KMS-11 (cell line): ENCODE measurements at regions not wholly inside any gene's neighbourhood (a gene's known extent, or its start where the extent isn't known, plus 50 kb on each side); places are given as distances from the start of the nearest gene placed in this dataset.
"Not testable (repeated sequence)": the region's sequence is repeated elsewhere in the genome, so short reads cannot be mapped to it uniquely, and the experiment has no call there.

Experiments used
- H2AFZ ChIP-seq: fragments of 200-600 bp; sonication (generic); 2 replicates; pipeline ENCODE4 v1.6.1; 2016; ENCODE audit warnings: antibody characterized with exemption, mixed run types, low read depth
- H3K27ac ChIP-seq: fragments of 200-600 bp; sonication (generic); 2 replicates; pipeline ENCODE4 v1.6.1; 2016; ENCODE audit warnings: mild to moderate bottlenecking, mixed run types
- H3K27me3 ChIP-seq: fragments of 200-600 bp; sonication (generic); 2 replicates; pipeline ENCODE4 v1.6.1; 2017; ENCODE audit warnings: mild to moderate bottlenecking, low read depth, mixed run types, moderate library complexity; ENCODE audit not compliant: insufficient read depth
- H3K36me3 ChIP-seq: fragments of 200-600 bp; sonication (generic); 2 replicates; pipeline ENCODE4 v1.6.1; 2017; ENCODE audit warnings: mild to moderate bottlenecking, mixed run types; ENCODE audit not compliant: insufficient read depth
- H3K4me1 ChIP-seq: fragments of 200-600 bp; sonication (generic); 2 replicates; pipeline ENCODE4 v1.6.1; 2016; ENCODE audit warnings: mild to moderate bottlenecking, low read depth, mixed run types; ENCODE audit not compliant: poor library complexity, severe bottlenecking
- H3K4me2 ChIP-seq: fragments of 200-600 bp; sonication (generic); 2 replicates; pipeline ENCODE4 v1.7.0; 2016; ENCODE audit warnings: mild to moderate bottlenecking, mixed run types
- H3K4me3 ChIP-seq: fragments of 200-600 bp; sonication (generic); IDR thresholded peaks from 2 replicates; pipeline ENCODE4 v1.6.1; 2017; ENCODE audit warnings: low read depth, low read length, mixed read lengths; ENCODE audit not compliant: insufficient read depth
- H3K79me2 ChIP-seq: fragments of 200-600 bp; sonication (generic); 2 replicates; pipeline ENCODE4 v1.6.1; 2016; ENCODE audit warnings: low read depth, mixed run types; ENCODE audit not compliant: insufficient read depth
- H3K9ac ChIP-seq: fragments of 200-600 bp; sonication (generic); 2 replicates; pipeline ENCODE4 v1.6.1; 2016; ENCODE audit warnings: mild to moderate bottlenecking, mixed run types
- H4K20me1 ChIP-seq: fragments of 200-600 bp; sonication (generic); 2 replicates; pipeline ENCODE4 v1.6.1; 2016; ENCODE audit warnings: mild to moderate bottlenecking, mixed run types; ENCODE audit not compliant: insufficient read depth
- TF ChIP-seq, protein P1 (sequence below): fragments of 200-600 bp; sonication (generic); conservative IDR thresholded peaks from 2 replicates; pipeline ENCODE4 v1.6.1; 2017; ENCODE audit warnings: low read depth, mild to moderate bottlenecking, antibody characterized with exemption, low read length, moderate library complexity, mixed read lengths

DNA sequence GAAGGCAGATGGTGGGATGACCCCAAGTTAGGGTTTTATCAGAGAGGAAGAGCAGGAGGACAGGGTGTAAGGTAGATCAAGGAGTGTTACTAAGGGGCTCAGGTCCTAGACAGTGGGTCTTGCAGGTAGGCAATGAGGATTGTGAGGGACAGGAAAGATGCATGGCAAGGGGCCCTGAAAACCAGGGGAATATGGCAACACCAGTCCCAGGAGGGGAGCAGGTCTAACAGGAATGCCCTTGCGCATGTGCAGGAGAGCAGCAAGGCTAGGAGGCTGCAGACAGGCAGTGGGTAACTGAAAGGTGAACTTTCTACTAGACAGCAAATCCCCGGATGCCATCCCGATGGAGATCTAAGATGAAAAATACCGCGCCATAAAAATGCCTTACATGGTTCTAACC lies 211.3 kb downstream of the ALG10 start:
- Histone ChIP-seq H3K79me2 (no peaks in the 10 kb centered on the region), H3K4me2 (no peak overlapping the region), H3K9ac (no peak overlapping the region), H3K27ac (no peak overlapping the region), H3K4me3 (no peak overlapping the region), H4K20me1 (no peaks in the 10 kb centered on the region), H3K4me1 (no peaks in the 10 kb centered on the region), H2AFZ (no peak overlapping the region), H3K27me3 (no peaks in the 10 kb centered on the region), H3K36me3 (no peaks in the 10 kb centered on the region)
- TF ChIP-seq, protein P1, sequence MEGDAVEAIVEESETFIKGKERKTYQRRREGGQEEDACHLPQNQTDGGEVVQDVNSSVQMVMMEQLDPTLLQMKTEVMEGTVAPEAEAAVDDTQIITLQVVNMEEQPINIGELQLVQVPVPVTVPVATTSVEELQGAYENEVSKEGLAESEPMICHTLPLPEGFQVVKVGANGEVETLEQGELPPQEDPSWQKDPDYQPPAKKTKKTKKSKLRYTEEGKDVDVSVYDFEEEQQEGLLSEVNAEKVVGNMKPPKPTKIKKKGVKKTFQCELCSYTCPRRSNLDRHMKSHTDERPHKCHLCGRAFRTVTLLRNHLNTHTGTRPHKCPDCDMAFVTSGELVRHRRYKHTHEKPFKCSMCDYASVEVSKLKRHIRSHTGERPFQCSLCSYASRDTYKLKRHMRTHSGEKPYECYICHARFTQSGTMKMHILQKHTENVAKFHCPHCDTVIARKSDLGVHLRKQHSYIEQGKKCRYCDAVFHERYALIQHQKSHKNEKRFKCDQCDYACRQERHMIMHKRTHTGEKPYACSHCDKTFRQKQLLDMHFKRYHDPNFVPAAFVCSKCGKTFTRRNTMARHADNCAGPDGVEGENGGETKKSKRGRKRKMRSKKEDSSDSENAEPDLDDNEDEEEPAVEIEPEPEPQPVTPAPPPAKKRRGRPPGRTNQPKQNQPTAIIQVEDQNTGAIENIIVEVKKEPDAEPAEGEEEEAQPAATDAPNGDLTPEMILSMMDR, result no peak

DNA sequence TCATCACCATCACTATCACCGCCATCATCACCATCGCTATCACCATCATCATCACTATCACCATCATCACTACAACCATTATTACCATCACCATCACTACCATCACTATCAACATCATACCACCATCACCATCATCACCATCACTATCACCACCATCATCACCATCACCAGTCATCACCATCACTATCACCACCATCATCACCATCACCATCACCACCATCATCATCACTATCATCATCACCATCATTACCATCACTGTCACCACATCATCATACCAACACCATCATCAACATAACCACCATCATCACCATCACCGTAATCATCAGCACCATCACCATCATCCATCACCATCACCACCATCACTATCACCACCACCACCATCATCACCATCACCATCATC lies 213.8 kb downstream of the ALG10 start:
- Histone ChIP-seq H3K4me2 (no peak overlapping the region), H3K36me3 (no peaks in the 10 kb centered on the region), H3K4me1 (no peaks in the 10 kb centered on the region), H2AFZ (no peak overlapping the region), H3K79me2 (no peaks in the 10 kb centered on the region), H3K9ac (no peak overlapping the region), H4K20me1 (no peaks in the 10 kb centered on the region), H3K27ac (no peak overlapping the region), H3K27me3 (no peaks in the 10 kb centered on the region), H3K4me3 (no peak overlapping the region)
- TF ChIP-seq, protein P1, result no peak

DNA sequence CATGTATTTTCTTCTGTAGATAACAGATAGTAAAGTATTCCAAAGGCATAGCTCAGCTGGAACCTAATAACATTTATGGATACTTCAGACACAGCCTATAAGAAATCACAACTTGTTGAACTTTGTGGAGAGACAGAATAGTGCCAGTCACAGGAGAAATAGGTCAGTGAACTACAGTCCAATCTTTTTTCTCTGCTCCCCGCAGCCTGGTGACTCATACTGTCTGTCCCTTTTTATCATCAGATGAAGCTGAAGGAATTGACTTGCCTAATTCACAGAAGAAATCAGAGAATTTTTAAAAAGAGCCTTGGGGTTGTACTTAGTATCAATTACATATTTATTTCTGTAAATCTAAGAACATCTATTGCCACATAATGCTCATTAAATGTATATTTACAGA lies 222.3 kb downstream of the ALG10 start:
- Histone ChIP-seq H4K20me1 (no peaks in the 10 kb centered on the region), H3K4me1 (no peaks in the 10 kb centered on the region), H3K27ac (no peak overlapping the region), H2AFZ (no peak overlapping the region), H3K36me3 (no peaks in the 10 kb centered on the region), H3K27me3 (no peaks in the 10 kb centered on the region), H3K9ac (no peak overlapping the region), H3K4me2 (no peak overlapping the region), H3K4me3 (no peak overlapping the region), H3K79me2 (no peaks in the 10 kb centered on the region)
- TF ChIP-seq, protein P1, result no peak

DNA sequence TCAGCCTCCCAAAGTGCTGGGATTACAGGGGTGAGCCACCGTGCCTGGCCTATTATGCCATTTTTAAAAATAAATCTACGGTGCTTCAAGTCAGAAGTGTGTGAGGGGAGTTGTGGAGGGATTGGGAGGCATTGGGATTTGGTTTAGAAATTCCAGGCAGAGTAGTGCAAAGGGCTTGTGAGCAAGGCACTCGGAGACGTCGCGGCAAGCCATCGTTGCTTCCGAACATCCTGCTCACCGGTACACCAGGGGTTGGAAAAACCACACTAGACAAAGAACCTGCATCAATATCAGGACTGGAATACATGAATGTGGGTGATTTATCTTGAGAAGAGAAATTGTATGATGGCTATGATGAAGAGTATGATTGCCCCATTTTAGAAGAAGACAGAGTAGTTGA lies 227.0 kb downstream of the ALG10 start:
- no peak overlapping the region for H2AFZ ChIP-seq
- H3K27ac ChIP-seq, result no peak overlapping the region
- no peak overlapping the region for H3K9ac ChIP-seq
- no peaks in the 10 kb centered on the region for H4K20me1 ChIP-seq
- no peaks in the 10 kb centered on the region for H3K27me3 ChIP-seq
- no peaks in the 10 kb centered on the region for H3K4me1 ChIP-seq
- H3K4me2 ChIP-seq, result no peak overlapping the region
- no peak overlapping the region for H3K4me3 ChIP-seq
- H3K79me2 ChIP-seq, result no peaks in the 10 kb centered on the region
- TF ChIP-seq, protein P1, result no peak
- H3K36me3 ChIP-seq, result no peaks in the 10 kb centered on the region

DNA sequence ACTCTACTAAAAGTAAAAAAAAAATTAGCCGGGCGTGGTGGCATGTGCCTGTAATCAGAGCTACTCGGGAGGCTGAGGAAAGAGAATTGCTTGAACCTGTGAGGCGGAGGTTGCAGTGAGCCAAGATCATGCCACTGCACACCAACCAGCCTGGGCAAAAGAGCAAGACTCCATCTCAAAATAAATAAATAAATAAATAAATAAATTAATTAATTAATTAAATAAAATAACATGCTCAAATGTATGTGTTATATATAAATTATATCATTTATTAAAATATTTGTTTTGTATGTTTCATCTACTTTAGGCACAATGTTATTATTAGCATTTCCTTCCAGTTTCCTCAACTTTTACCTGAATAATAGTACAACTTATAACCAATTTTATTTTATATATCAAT lies 229.6 kb downstream of the ALG10 start:
- H3K9ac ChIP-seq, H3K79me2 ChIP-seq, H2AFZ ChIP-seq, H3K4me1 ChIP-seq, H3K36me3 ChIP-seq, H3K4me3 ChIP-seq, H3K4me2 ChIP-seq, H4K20me1 ChIP-seq, H3K27me3 ChIP-seq, H3K27ac ChIP-seq: not testable (repeated sequence)
